Ascending aorta (tissue), 2 donors: ENCODE measurements at regions not wholly inside any gene's neighbourhood (a gene's known extent, or its start where the extent isn't known, plus 50 kb on each side); places are given as distances from the start of the nearest gene placed in this dataset.

Source experiments
- DNase-seq, 2 donors: peaks; one replicate each; pipeline ENCODE4 v3.0.0-alpha.2; 2019; ENCODE audit warnings: low spot score in 2 of 2
- H3K27ac ChIP-seq, 2 donors: fragments of 200-600 bp; sonication (generic); one replicate each; pipeline ENCODE4 v1.5.1; 2016 to 2017; ENCODE audit warnings: mild to moderate bottlenecking in 1 of 2
- H3K27me3 ChIP-seq: fragments of 200-600 bp; sonication (generic); one replicate; pipeline ENCODE4 v1.5.1; 2017
- H3K36me3 ChIP-seq, 2 donors: fragments of 200-600 bp; sonication (generic); one replicate each; pipeline ENCODE4 v1.5.1; 2016
- H3K4me1 ChIP-seq, 2 donors: fragments of 200-600 bp; sonication (generic); one replicate each; pipeline ENCODE4 v1.5.1; 2016 to 2017; ENCODE audit warnings: mild to moderate bottlenecking in 1 of 2
- H3K4me3 ChIP-seq, 2 donors: fragments of 200-600 bp; sonication (generic); one replicate each; pipeline ENCODE4 v1.5.1; 2016 to 2017; ENCODE audit warnings: mild to moderate bottlenecking in 1 of 2
- H3K9me3 ChIP-seq, 2 donors: fragments of 200-600 bp; sonication (generic); one replicate each; pipeline ENCODE4 v1.5.1; 2016
- intact Hi-C: fragments of 100-400 bp; cut with DNase I; formaldehyde crosslinking; loops from one replicate; pipeline ENCODE4 v1.15.1; 2023
- TF ChIP-seq, protein P1 (sequence below), 3 experiments: fragments of 200-600 bp in 2 of 3; fragments of 450-650 bp in 1 of 3; sonication (generic) in 2 of 3; IDR thresholded peaks; one replicate each; pipeline ENCODE4 v1.5.1; 2016 to 2019; ENCODE audit warnings: antibody characterized with exemption in 3 of 3, mild to moderate bottlenecking in 1 of 3, moderate library complexity in 1 of 3

DNA sequence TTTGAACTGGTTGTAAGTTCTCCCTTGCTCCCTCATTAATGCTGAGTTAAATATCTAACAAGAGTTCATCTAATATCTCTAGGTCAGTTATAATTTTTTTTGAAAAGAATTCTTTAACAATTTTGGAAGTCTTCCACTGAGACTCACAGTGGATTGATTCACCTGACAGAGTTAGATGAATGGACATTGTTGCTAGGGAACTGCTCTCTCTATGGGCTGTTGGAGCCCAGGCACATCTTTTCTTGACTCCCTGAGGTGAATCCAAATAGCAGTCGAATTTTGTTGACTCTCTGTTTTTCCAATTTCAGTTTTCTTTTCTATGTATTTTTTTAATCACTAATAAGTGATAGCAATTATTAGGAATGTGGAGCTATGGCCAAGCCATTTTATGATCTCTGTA is 996.1 kb upstream of the PABPC4L start:
- no peaks in the 10 kb centered on the region for H3K27me3 ChIP-seq
- TF ChIP-seq, protein P1, sequence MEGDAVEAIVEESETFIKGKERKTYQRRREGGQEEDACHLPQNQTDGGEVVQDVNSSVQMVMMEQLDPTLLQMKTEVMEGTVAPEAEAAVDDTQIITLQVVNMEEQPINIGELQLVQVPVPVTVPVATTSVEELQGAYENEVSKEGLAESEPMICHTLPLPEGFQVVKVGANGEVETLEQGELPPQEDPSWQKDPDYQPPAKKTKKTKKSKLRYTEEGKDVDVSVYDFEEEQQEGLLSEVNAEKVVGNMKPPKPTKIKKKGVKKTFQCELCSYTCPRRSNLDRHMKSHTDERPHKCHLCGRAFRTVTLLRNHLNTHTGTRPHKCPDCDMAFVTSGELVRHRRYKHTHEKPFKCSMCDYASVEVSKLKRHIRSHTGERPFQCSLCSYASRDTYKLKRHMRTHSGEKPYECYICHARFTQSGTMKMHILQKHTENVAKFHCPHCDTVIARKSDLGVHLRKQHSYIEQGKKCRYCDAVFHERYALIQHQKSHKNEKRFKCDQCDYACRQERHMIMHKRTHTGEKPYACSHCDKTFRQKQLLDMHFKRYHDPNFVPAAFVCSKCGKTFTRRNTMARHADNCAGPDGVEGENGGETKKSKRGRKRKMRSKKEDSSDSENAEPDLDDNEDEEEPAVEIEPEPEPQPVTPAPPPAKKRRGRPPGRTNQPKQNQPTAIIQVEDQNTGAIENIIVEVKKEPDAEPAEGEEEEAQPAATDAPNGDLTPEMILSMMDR (IDR thresholded peaks at IDR 0.05) = no peak
- intact Hi-C loops = no loop called here
- H3K36me3 ChIP-seq = no peaks in the 10 kb centered on the region
- H3K9me3 ChIP-seq = no peaks in the 10 kb centered on the region
- H3K27ac ChIP-seq = no peak overlapping the region
- no peak overlapping the region for H3K4me3 ChIP-seq
- no peaks in the 10 kb centered on the region for H3K4me1 ChIP-seq
- no peak for DNase-seq

DNA sequence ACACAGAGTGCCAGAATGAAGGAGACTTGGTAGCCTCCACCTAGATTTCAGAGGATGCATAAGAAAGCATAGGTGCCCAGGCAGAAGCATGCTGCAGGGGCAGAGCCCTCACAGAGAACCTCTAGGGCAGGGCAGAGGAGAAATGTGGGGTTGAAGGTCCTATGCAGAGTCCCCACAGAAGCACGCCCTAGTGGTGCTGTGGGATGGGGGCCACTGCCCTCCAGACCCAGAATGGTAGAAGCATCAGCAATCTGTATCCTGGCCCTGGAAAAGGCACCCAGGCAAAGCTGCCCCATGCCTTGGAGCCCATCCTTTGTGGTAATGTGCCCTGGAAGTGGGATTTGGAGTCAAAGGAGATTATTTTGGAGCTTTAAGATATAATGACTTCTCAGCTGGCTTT is 992.9 kb upstream of the PABPC4L start:
- Histone ChIP-seq H3K4me3 (no peak overlapping the region), H3K4me1 (no peaks in the 10 kb centered on the region), H3K27ac (no peak overlapping the region), H3K36me3 (no peaks in the 10 kb centered on the region), H3K9me3 (no peaks in the 10 kb centered on the region), H3K27me3 (no peaks in the 10 kb centered on the region)
- DNase-seq = no peak
- TF ChIP-seq, protein P1 (IDR thresholded peaks at IDR 0.05) = no peak
- intact Hi-C loops = no loop called here

DNA sequence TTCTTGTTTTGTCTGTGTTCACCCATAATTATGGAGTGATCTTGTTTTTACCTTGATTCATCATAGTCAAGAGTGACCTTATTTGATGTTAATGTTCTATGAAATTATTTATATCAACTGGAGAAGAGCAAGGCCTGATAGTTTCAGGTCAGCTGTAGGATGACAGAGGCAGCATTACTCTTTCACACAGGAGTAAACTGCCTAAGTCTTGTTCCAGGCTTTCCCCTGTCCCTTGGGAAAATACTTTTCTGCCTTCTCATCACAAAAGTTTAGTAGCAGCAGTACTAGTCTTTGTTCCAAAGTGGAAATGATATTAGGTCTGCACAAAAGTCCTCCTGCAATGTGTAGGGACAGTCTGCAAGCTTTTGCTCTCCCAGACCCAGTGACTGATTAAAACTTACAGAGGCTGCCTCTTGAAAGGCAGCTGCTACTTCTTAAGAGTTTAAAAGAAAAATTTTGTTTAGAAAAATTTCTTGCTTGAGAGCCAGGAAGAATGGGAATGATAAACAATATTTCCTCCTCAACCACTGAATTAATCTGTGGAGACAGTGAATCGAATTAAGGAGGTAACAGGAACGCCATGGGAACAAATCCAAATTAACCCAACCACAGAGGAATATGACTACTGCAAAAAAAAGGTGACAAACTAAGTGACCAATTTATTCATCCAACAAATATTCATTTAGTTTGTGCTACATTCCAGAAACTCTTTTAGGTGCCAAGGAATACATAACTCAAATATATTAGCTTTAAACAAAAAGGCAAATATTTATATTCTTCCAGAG is 991.4 kb upstream of the PABPC4L start:
- no peak for DNase-seq
- intact Hi-C loops = no loop called here
- H3K4me3 ChIP-seq = no peak overlapping the region
- no peaks in the 10 kb centered on the region for H3K27me3 ChIP-seq
- no peaks in the 10 kb centered on the region for H3K36me3 ChIP-seq
- TF ChIP-seq, protein P1 (IDR thresholded peaks at IDR 0.05) = no peak
- H3K4me1 ChIP-seq = no peaks in the 10 kb centered on the region
- H3K9me3 ChIP-seq = no peaks in the 10 kb centered on the region
- no peak overlapping the region for H3K27ac ChIP-seq

DNA sequence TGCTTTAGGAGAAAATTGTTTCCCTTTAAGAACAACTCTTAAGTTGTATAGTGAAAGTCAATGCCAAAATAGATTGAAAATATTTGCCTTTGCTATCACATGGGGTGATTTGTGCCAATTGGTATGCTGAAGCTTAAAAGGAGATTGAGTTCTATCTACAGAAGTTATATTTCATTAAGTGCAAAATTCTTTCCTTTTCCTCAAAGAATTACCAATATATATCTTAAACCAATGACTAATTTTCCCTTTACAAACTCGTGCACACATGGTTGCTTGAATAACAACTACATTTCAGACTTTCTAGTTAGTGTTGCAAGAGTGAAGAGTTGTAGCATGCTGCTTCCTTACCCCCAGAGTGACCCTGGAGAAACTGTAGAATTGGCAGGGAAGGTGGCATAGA is 990.0 kb upstream of the PABPC4L start:
- intact Hi-C loops = no loop called here
- no peak for DNase-seq
- Histone ChIP-seq H3K9me3 (no peaks in the 10 kb centered on the region), H3K36me3 (no peaks in the 10 kb centered on the region), H3K27ac (no peak overlapping the region), H3K4me1 (no peaks in the 10 kb centered on the region), H3K4me3 (no peak overlapping the region), H3K27me3 (no peaks in the 10 kb centered on the region)
- TF ChIP-seq, protein P1 (IDR thresholded peaks at IDR 0.05) = no peak

DNA sequence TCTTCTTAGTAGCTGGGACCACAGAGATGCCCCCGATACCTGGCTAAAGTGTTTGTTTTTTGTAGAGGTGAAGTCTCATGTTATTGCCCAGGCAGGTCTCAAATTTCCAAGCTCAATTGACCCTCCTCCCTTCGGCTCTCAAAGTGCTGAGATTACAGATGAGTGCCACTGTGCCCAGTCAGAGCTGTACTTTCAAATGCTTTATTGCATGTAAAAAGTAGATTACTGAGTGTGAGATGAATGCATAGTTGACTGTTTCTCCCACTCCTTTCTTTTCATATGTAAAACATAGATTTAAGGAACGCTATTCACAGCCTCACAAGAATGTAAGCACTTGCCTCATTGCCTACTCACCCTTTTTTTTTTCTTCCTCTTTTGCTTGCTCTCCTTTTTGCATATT is 984.4 kb upstream of the PABPC4L start:
- no peaks in the 10 kb centered on the region for H3K36me3 ChIP-seq
- TF ChIP-seq, protein P1 (IDR thresholded peaks at IDR 0.05) = no peak
- H3K27me3 ChIP-seq = no peaks in the 10 kb centered on the region
- no peak overlapping the region for H3K27ac ChIP-seq
- DNase-seq = no peak
- no peak overlapping the region for H3K4me3 ChIP-seq
- intact Hi-C loops = no loop called here
- no peaks in the 10 kb centered on the region for H3K4me1 ChIP-seq
- H3K9me3 ChIP-seq = no peaks in the 10 kb centered on the region

DNA sequence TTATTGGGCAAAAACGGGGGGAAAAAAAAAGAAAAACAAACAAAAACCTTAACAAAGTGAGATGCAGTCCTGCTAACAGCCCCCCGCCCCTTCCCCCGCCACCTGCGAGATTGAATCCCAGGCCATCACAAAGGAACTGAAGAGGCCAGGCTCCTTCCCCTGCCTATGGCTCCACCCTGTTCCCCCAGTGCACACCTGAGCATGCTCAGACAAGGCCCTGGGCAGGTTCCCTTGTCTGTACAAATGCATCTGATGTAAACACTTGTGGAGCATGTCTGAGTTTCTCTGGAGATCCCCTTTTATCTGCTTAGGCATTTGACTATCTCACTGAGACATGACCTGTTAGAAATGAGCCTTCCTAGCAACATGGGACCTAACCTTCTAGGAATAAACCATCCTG is 983.7 kb upstream of the PABPC4L start:
- Histone ChIP-seq H3K9me3 (no peaks in the 10 kb centered on the region), H3K27me3 (no peaks in the 10 kb centered on the region), H3K27ac (no peak overlapping the region), H3K4me3 (no peak overlapping the region), H3K4me1 (no peaks in the 10 kb centered on the region), H3K36me3 (no peaks in the 10 kb centered on the region)
- DNase-seq = no peak
- TF ChIP-seq, protein P1 (IDR thresholded peaks at IDR 0.05) = no peak
- intact Hi-C loops = no loop called here
